Glutamatergic neuron (in vitro differentiated cells): ENCODE measurements at regions not wholly inside any gene's neighbourhood (a gene's known extent, or its start where the extent isn't known, plus 50 kb on each side); places are given as distances from the start of the nearest gene placed in this dataset.
A peak's percentile ranks its signal among the peaks of the same experiment; 100 is the strongest.
"Not testable (repeated sequence)": the region's sequence is repeated elsewhere in the genome, so short reads cannot be mapped to it uniquely, and the experiment has no call there.

Experiments
- DNase-seq: peaks from one replicate; pipeline ENCODE4 v3.0.0; 2022
- H3K27ac Mint-ChIP-seq: one replicate; pipeline ENCODE4 v1.8.0; 2020; ENCODE audit warnings: mild to moderate bottlenecking, mixed read lengths, inconsistent platforms; ENCODE audit not compliant: unreplicated experiment
- H3K27me3 Mint-ChIP-seq: one replicate; pipeline ENCODE4 v1.8.0; 2020; ENCODE audit warnings: mild to moderate bottlenecking, moderate library complexity, mixed read lengths, inconsistent platforms; ENCODE audit not compliant: unreplicated experiment
- H3K36me3 Mint-ChIP-seq: one replicate; pipeline ENCODE4 v1.8.0; 2020; ENCODE audit warnings: mild to moderate bottlenecking, mixed read lengths, inconsistent platforms; ENCODE audit not compliant: unreplicated experiment
- H3K4me1 Mint-ChIP-seq: one replicate; pipeline ENCODE4 v1.8.0; 2020; ENCODE audit warnings: mild to moderate bottlenecking, low read depth, mixed read lengths, inconsistent platforms; ENCODE audit not compliant: unreplicated experiment
- H3K4me3 Mint-ChIP-seq: one replicate; pipeline ENCODE4 v1.8.0; 2020; ENCODE audit warnings: mild to moderate bottlenecking, mixed read lengths, inconsistent platforms; ENCODE audit not compliant: unreplicated experiment
- H3K9me3 Mint-ChIP-seq: one replicate; pipeline ENCODE4 v1.8.0; 2020; ENCODE audit warnings: mild to moderate bottlenecking, moderate library complexity, mixed read lengths, inconsistent platforms; ENCODE audit not compliant: unreplicated experiment
- TF ChIP-seq, protein P1 (sequence below): fragments of 200-600 bp; sonication (generic); IDR thresholded peaks from one replicate; pipeline ENCODE4 v1.5.0; 2021; ENCODE audit not compliant: partially characterized antibody, unreplicated experiment

DNA sequence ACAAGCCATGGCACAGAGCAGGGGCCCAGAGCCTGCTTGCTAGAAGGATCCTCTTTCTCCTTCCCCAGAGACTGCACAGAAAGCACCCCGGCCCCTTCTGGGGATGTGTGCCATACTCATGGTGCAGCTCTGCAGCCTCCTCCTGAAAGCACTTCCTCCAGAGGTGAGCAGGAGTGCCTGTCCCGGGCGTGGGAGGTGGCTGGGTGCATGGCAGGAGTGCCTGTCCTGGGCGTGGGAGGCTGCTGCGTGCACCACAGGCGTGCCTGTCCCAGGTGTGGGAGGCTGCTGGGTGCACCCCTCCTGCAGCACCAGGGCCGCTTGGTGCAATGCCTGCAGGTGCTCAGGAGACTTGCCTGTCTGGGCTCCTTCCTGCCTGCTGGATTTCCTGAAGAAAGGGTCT lies 913.3 kb downstream of the UQCRFS1 start:
- TF ChIP-seq, protein P1, sequence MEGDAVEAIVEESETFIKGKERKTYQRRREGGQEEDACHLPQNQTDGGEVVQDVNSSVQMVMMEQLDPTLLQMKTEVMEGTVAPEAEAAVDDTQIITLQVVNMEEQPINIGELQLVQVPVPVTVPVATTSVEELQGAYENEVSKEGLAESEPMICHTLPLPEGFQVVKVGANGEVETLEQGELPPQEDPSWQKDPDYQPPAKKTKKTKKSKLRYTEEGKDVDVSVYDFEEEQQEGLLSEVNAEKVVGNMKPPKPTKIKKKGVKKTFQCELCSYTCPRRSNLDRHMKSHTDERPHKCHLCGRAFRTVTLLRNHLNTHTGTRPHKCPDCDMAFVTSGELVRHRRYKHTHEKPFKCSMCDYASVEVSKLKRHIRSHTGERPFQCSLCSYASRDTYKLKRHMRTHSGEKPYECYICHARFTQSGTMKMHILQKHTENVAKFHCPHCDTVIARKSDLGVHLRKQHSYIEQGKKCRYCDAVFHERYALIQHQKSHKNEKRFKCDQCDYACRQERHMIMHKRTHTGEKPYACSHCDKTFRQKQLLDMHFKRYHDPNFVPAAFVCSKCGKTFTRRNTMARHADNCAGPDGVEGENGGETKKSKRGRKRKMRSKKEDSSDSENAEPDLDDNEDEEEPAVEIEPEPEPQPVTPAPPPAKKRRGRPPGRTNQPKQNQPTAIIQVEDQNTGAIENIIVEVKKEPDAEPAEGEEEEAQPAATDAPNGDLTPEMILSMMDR: no peak
- Mint-ChIP-seq H3K4me1 (no peaks in the 10 kb centered on the region), H3K27me3 (peaks cover 1% of the 10 kb centered on the region), H3K9me3 (no peaks in the 10 kb centered on the region), H3K27ac (no peak overlapping the region), H3K4me3 (no peak overlapping the region), H3K36me3 (no peaks in the 10 kb centered on the region)
- no peak for DNase-seq

DNA sequence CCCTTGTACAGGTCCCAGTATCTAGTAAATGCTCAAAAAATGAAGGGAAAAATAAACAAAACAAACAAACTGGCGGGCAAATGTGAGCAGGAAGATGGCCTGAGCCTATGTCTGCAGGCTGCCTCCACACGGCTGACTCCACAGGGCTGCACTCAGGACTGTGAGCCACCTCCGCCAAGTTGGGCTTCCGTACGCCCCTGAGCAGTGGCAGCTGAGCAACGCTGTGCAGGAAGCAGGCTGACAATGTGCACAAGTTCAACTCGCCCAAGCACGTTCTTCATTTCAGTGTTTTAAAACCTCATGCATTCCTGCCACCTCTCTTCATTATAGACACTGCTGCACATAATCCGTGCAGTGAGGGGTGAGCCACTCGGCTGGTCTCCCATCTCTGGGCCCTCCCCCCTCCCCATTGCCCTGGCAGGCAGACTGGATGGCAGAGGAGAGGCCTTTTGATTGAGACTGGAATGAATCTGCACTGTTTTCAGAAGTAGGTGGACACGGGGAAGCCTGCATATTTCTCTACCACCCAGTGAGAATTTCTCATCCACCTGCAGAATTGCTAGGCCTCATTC lies 915.3 kb downstream of the UQCRFS1 start:
- H3K9me3 Mint-ChIP-seq: no peaks in the 10 kb centered on the region
- peaks cover 8% of the 10 kb centered on the region for H3K4me1 Mint-ChIP-seq
- H3K27ac Mint-ChIP-seq: no peak overlapping the region
- H3K36me3 Mint-ChIP-seq: no peaks in the 10 kb centered on the region
- TF ChIP-seq, protein P1: no peak
- H3K27me3 Mint-ChIP-seq: peaks cover 3% of the 10 kb centered on the region
- no peak overlapping the region for H3K4me3 Mint-ChIP-seq
- DNase-seq: no peak

DNA sequence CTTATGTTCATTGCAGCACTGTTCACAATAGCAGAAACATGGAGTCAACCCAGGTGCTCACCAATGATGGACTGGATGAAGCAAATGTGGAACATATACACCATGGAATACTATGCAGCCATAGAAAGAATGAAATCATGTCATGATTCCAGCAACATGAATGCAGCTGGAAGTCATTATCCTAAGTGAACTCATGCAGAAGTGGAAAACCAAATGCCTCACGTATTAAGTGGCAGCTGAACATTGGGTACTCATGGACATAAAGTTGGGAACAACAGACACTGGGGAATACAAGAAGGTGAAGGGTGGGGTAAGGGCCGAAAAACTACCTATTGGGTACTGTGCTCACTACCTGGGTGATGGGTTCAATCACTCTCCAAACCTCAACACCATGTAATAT lies 915.9 kb downstream of the UQCRFS1 start:
- H3K36me3 Mint-ChIP-seq: no peaks in the 10 kb centered on the region
- H3K4me3 Mint-ChIP-seq: no peak overlapping the region
- peaks cover 3% of the 10 kb centered on the region for H3K27me3 Mint-ChIP-seq
- H3K4me1 Mint-ChIP-seq: peaks cover 10% of the 10 kb centered on the region
- no peak for DNase-seq
- no peak overlapping the region for H3K27ac Mint-ChIP-seq
- TF ChIP-seq, protein P1: no peak
- H3K9me3 Mint-ChIP-seq: peaks cover 2% of the 10 kb centered on the region

DNA sequence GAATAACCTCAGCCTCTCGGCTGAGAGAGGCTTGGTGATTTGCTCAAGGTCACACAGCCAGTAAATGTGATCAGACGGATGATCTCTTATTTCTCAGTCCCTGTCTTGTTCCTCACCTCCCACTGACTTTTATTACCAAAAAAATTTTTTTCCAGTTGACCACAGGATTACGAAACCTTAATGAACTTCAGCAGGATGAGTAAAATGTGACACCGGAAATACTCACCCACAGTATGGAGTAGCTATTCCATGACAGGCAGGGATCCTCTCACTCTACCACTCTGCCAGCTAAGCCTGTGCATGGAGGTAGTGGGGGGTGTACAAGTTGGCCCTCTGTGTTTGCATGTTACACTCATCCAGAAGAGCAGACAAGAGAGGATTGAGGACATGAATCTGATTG lies 916.4 kb downstream of the UQCRFS1 start:
- peaks cover 16% of the 10 kb centered on the region for H3K4me1 Mint-ChIP-seq
- H3K27me3 Mint-ChIP-seq: peaks cover 3% of the 10 kb centered on the region
- H3K27ac Mint-ChIP-seq: peak overlapping the region; percentile 43
- H3K9me3 Mint-ChIP-seq: peaks cover 3% of the 10 kb centered on the region
- no peak overlapping the region for H3K4me3 Mint-ChIP-seq
- DNase-seq: no peak
- TF ChIP-seq, protein P1: no peak
- H3K36me3 Mint-ChIP-seq: no peaks in the 10 kb centered on the region

DNA sequence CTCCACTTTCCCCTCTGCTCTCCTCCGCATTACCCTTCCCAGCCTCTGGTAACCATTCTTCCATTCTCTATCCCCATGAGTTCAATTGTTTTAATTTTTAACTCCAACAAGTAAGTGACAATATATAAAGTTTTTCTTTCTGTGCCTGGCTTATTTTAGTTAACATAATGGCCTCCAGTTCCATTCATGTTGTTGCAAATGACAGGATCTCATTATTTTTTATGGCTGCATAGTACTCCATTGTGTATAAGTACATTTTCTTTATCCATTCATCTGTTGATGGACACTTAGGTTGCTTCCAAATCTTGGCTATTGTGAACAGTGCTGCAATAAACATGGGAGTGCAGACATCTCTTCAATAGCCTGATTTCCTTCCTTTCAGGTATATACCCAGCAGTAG lies 918.0 kb downstream of the UQCRFS1 start:
- DNase-seq, H3K9me3 Mint-ChIP-seq, H3K27ac Mint-ChIP-seq, H3K27me3 Mint-ChIP-seq, H3K4me3 Mint-ChIP-seq, H3K36me3 Mint-ChIP-seq: not testable (repeated sequence)
- peaks cover 20% of the 10 kb centered on the region for H3K4me1 Mint-ChIP-seq

DNA sequence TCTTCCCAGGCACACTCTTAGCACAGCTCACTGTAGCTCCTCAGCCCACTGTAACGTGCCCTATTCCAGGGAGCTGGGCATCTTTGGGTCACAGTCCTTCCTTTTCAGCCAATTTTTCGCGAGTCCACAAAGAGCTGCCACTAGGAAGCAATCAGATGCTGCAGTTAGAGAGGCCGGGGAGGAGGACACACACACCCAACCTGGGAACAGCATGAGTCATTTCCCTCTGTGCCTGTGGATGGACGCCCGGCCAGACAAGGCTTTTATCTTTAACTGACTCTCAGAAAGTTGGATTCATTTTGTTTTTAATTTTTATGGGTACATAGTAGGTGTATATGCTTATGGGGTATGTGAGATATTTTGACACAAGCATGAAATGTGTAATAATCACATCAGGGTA lies 918.6 kb downstream of the UQCRFS1 start:
- H3K27me3 Mint-ChIP-seq: peaks cover 3% of the 10 kb centered on the region
- no peak overlapping the region for H3K4me3 Mint-ChIP-seq
- no peaks in the 10 kb centered on the region for H3K36me3 Mint-ChIP-seq
- peaks cover 3% of the 10 kb centered on the region for H3K9me3 Mint-ChIP-seq
- H3K27ac Mint-ChIP-seq: no peak overlapping the region
- TF ChIP-seq, protein P1: no peak
- H3K4me1 Mint-ChIP-seq: peaks cover 20% of the 10 kb centered on the region
- DNase-seq: no peak
